KMS-11 (cell line): ENCODE measurements at regions not wholly inside any gene's neighbourhood (a gene's known extent, or its start where the extent isn't known, plus 50 kb on each side); places are given as distances from the start of the nearest gene placed in this dataset.

Source experiments
- H2AFZ ChIP-seq: fragments of 200-600 bp; sonication (generic); 2 replicates; pipeline ENCODE4 v1.6.1; 2016; ENCODE audit warnings: antibody characterized with exemption, mixed run types, low read depth
- H3K27ac ChIP-seq: fragments of 200-600 bp; sonication (generic); 2 replicates; pipeline ENCODE4 v1.6.1; 2016; ENCODE audit warnings: mild to moderate bottlenecking, mixed run types
- H3K27me3 ChIP-seq: fragments of 200-600 bp; sonication (generic); 2 replicates; pipeline ENCODE4 v1.6.1; 2017; ENCODE audit warnings: mild to moderate bottlenecking, low read depth, mixed run types, moderate library complexity; ENCODE audit not compliant: insufficient read depth
- H3K36me3 ChIP-seq: fragments of 200-600 bp; sonication (generic); 2 replicates; pipeline ENCODE4 v1.6.1; 2017; ENCODE audit warnings: mild to moderate bottlenecking, mixed run types; ENCODE audit not compliant: insufficient read depth
- H3K4me1 ChIP-seq: fragments of 200-600 bp; sonication (generic); 2 replicates; pipeline ENCODE4 v1.6.1; 2016; ENCODE audit warnings: mild to moderate bottlenecking, low read depth, mixed run types; ENCODE audit not compliant: poor library complexity, severe bottlenecking
- H3K4me2 ChIP-seq: fragments of 200-600 bp; sonication (generic); 2 replicates; pipeline ENCODE4 v1.7.0; 2016; ENCODE audit warnings: mild to moderate bottlenecking, mixed run types
- H3K4me3 ChIP-seq: fragments of 200-600 bp; sonication (generic); IDR thresholded peaks from 2 replicates; pipeline ENCODE4 v1.6.1; 2017; ENCODE audit warnings: low read depth, low read length, mixed read lengths; ENCODE audit not compliant: insufficient read depth
- H3K79me2 ChIP-seq: fragments of 200-600 bp; sonication (generic); 2 replicates; pipeline ENCODE4 v1.6.1; 2016; ENCODE audit warnings: low read depth, mixed run types; ENCODE audit not compliant: insufficient read depth
- H3K9ac ChIP-seq: fragments of 200-600 bp; sonication (generic); 2 replicates; pipeline ENCODE4 v1.6.1; 2016; ENCODE audit warnings: mild to moderate bottlenecking, mixed run types
- H4K20me1 ChIP-seq: fragments of 200-600 bp; sonication (generic); 2 replicates; pipeline ENCODE4 v1.6.1; 2016; ENCODE audit warnings: mild to moderate bottlenecking, mixed run types; ENCODE audit not compliant: insufficient read depth
- CTCF ChIP-seq: fragments of 200-600 bp; sonication (generic); conservative IDR thresholded peaks from 2 replicates; pipeline ENCODE4 v1.6.1; 2017; ENCODE audit warnings: low read depth, mild to moderate bottlenecking, antibody characterized with exemption, low read length, moderate library complexity, mixed read lengths

DNA sequence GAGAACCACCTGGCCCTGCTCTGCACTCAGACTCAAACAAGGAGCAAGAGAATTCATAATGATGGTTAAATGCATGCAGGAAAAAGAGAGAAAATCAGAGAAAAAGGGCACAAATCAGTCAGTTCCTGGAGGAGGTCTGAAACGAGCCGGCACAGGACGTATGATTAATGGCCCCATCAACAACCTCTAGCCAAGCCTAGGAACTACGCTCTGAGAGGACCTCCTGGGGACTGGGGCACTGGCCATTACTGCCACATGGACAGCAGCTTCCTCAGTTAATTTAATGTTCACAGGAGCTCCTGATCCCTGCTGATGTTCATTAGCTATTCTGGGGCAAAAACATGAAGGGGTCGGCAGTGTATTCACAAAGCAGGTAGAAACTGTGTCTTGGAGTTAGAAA lies 238.1 kb downstream of the MED10 start:
- Histone ChIP-seq H3K36me3 (no peaks in the 10 kb centered on the region), H3K27me3 (no peaks in the 10 kb centered on the region), H2AFZ (no peak overlapping the region), H3K27ac (no peak overlapping the region), H3K4me3 (no peak overlapping the region), H3K79me2 (no peaks in the 10 kb centered on the region), H3K4me2 (no peak overlapping the region), H3K4me1 (peaks cover 23% of the 10 kb centered on the region), H3K9ac (no peak overlapping the region), H4K20me1 (no peaks in the 10 kb centered on the region)
- TF ChIP-seq CTCF, result no peak

GRCh38 chr5:6135977-6136376 lies 242.4 kb downstream of the MED10 start:
- peak overlapping the region; percentile 20 for H3K27ac ChIP-seq
- TF ChIP-seq CTCF, result no peak
- peak overlapping the region; percentile 55 for H3K4me2 ChIP-seq

DNA sequence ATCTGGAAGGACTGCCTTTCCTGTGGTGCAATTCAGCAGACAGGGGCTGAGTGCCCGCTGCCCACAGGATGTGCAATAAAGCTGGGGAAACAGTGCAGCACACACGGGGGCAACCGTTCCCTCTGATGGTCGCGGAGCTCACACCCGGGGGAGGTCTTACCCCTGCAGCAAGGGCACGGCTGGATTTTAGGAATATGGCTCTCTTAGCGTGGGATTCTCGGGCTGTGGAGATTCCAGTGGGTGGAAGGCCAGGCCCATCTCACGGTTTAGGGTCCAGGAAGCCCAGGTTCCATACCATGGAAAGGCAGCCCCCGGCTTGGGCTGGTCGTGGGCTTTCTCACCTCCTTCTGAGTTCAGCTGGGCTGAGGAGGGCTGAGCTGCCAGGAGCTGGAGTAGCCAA lies 244.1 kb downstream of the MED10 start:
- Histone ChIP-seq H4K20me1 (no peaks in the 10 kb centered on the region), H3K79me2 (no peaks in the 10 kb centered on the region), H3K4me2 (no peak overlapping the region), H2AFZ (no peak overlapping the region), H3K36me3 (no peaks in the 10 kb centered on the region), H3K4me1 (peaks cover 30% of the 10 kb centered on the region), H3K27me3 (no peaks in the 10 kb centered on the region), H3K27ac (no peak overlapping the region), H3K4me3 (no peak overlapping the region), H3K9ac (no peak overlapping the region)
- no peak for TF ChIP-seq CTCF

More at GRCh38 chr5:6135977-6136376, 242.4 kb downstream of the MED10 start:
- H3K27me3 ChIP-seq, result no peaks in the 10 kb centered on the region
- peaks cover 30% of the 10 kb centered on the region for H3K4me1 ChIP-seq
- H2AFZ ChIP-seq, result 0 out of 2 replicates have a peak overlapping the region, but pooled peaks have one; percentile 3
- H3K36me3 ChIP-seq, result no peaks in the 10 kb centered on the region
- no peaks in the 10 kb centered on the region for H3K79me2 ChIP-seq
- H3K4me3 ChIP-seq, result no peak overlapping the region
- H3K9ac ChIP-seq, result no peak overlapping the region
- no peaks in the 10 kb centered on the region for H4K20me1 ChIP-seq

DNA sequence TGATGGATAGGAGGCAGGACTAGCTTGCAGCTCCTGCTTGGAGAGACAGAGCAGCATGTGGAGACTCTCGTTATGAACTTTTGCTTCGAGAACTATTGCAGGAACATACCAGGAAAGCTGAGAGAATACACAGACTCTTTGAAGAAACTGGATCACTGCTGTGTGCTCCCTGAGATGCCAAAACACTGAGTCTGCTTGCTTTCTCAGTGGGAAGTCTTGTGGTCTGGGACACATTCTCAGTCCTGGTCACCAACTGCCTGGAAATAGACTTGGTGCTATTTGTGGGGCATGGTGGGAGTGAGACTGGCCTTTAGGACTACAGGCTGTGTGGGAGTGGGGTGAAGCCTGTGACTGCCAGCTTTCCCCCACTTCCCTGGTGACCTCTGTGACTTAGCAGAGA lies 252.6 kb downstream of the MED10 start:
- Histone ChIP-seq H3K4me2 (no peak overlapping the region), H3K27ac (no peak overlapping the region), H4K20me1 (no peaks in the 10 kb centered on the region), H3K79me2 (no peaks in the 10 kb centered on the region), H3K9ac (no peak overlapping the region), H2AFZ (no peak overlapping the region), H3K4me3 (no peak overlapping the region), H3K36me3 (no peaks in the 10 kb centered on the region), H3K27me3 (no peaks in the 10 kb centered on the region), H3K4me1 (peaks cover 5% of the 10 kb centered on the region)
- no peak for TF ChIP-seq CTCF
